ENCODE measurements at regions not wholly inside any gene's neighbourhood (a gene's known extent, or its start where the extent isn't known, plus 50 kb on each side); places are given as distances from the start of the nearest gene placed in this dataset.

- in situ Hi-C loops (cut with MboI): no loop called here
- no peaks in the 10 kb centered on the region for H3K9me3 ChIP-seq (replicated peaks; ENCODE audit: control insufficient read depth, insufficient read depth, low read depth, low read length)
- no peaks in the 10 kb centered on the region for H4K20me1 ChIP-seq (replicated peaks; ENCODE audit: control insufficient read depth, insufficient read depth, low read length)
- TF ChIP-seq ZSCAN32 (CRISPR knock-in tag; IDR thresholded peaks at IDR 0.05) (no peak), ZNF778 (CRISPR knock-in tag; IDR thresholded peaks at IDR 0.05) (no peak), GTF2A2 (tag; IDR thresholded peaks at IDR 0.05) (no peak)
- H3K79me2 ChIP-seq (ENCODE audit: control insufficient read depth, insufficient read depth, low read length): no peaks in the 10 kb centered on the region
- no peak overlapping the region for H3K4me3 ChIP-seq
- ChIA-PET CTCF (ENCODE audit: low intra/inter-chr PET ratio) (no interaction called here), POLR2A (no interaction called here)
- FAIRE-seq (no peak), DNase-seq (ENCODE audit: extremely low read depth in 1 of 4, low spot score in 3 of 4) (no peak), ATAC-seq (no peak)
- H3K9ac ChIP-seq (ENCODE audit: insufficient read depth in 1 of 2, low read depth in 2 of 2, low read length in 2 of 2): no peak overlapping the region
- WGBS (ENCODE audit: insufficient coverage, low coverage, missing lambda C conversion rate): 0% methylated on average over 1 of the region's 1 CpG
- H3K9me1 ChIP-seq (ENCODE audit: control insufficient read depth, insufficient read depth, low read length): no peaks in the 10 kb centered on the region
- no peaks in the 10 kb centered on the region for H3K27me3 ChIP-seq (ENCODE audit: control insufficient read depth in 2 of 2, insufficient read depth in 2 of 2, low read length in 2 of 2)
- no peaks in the 10 kb centered on the region for H3K4me1 ChIP-seq (replicated peaks in 1 of 2; ENCODE audit: control insufficient read depth in 2 of 2, insufficient read depth in 2 of 2, low read length in 2 of 2)
- BruUV-seq (replicated peaks): no TSS peak
- intact Hi-C loops (cut with micrococcal nuclease): no loop called here
- H3K36me3 ChIP-seq (ENCODE audit: control insufficient read depth, insufficient read depth, low read length): no peaks in the 10 kb centered on the region
- no peak overlapping the region for H3K27ac ChIP-seq (ENCODE audit: extremely low read depth, low read depth, low read length)
- no peak overlapping the region for H3K4me2 ChIP-seq (ENCODE audit: insufficient read depth, low read length)
- H2AFZ ChIP-seq (ENCODE audit: low read depth, low read length): no peak overlapping the region
These were observed 286.7 kb upstream of the GRIP1 start for GRCh38 chr12:66965621-66966020.

GRCh38 chr12:66971816-66972215, 292.9 kb upstream of the GRIP1 start:
- no TSS peak for BruUV-seq (replicated peaks)
- 8% methylated on average over 5 of the region's 5 CpGs for WGBS (ENCODE audit: insufficient coverage, low coverage, missing lambda C conversion rate)

More at GRCh38 chr12:66971816-66972215, 292.9 kb upstream of the GRIP1 start:
- no peak overlapping the region for H3K4me2 ChIP-seq (ENCODE audit: insufficient read depth, low read length)
- TF ChIP-seq DEAF1 (CRISPR knock-in tag; IDR thresholded peaks at IDR 0.05) (no peak), FUS (optimal IDR thresholded peaks at IDR 0.05; ENCODE audit: low read depth, low read length) (no peak), BRCA1 (IDR thresholded peaks at IDR 0.05) (no peak), BRCA1 (CRISPR knock-in tag; IDR thresholded peaks at IDR 0.05) (no peak), LCOR (CRISPR knock-in tag; IDR thresholded peaks at IDR 0.05) (no peak), GABPB2 (CRISPR knock-in tag; conservative IDR thresholded peaks at IDR 0.05) (no peak), HNRNPUL1 (IDR thresholded peaks at IDR 0.05; ENCODE audit: low read length) (no peak), ZNF449 (CRISPR knock-in tag; IDR thresholded peaks at IDR 0.05) (no peak), ZFP36 (IDR thresholded peaks at IDR 0.05; ENCODE audit: low read depth, low read length, partially characterized antibody) (no peak), ZNF274 (IDR thresholded peaks at IDR 0.05; ENCODE audit: borderline replicate concordance, low read depth, low read length) (no peak)
- H3K27ac ChIP-seq (ENCODE audit: extremely low read depth, low read depth, low read length): no peak overlapping the region
- no peak overlapping the region for H3K9ac ChIP-seq (ENCODE audit: insufficient read depth in 1 of 2, low read depth in 2 of 2, low read length in 2 of 2)
- H2AFZ ChIP-seq (ENCODE audit: low read depth, low read length): no peak overlapping the region
- H3K4me1 ChIP-seq (replicated peaks in 1 of 2; ENCODE audit: control insufficient read depth in 2 of 2, insufficient read depth in 2 of 2, low read length in 2 of 2): no peaks in the 10 kb centered on the region
- POLR2A ChIA-PET: no interaction called here
- no peaks in the 10 kb centered on the region for H4K20me1 ChIP-seq (replicated peaks; ENCODE audit: control insufficient read depth, insufficient read depth, low read length)
- ATAC-seq (no peak), FAIRE-seq (no peak), DNase-seq (ENCODE audit: extremely low read depth in 1 of 4, low spot score in 3 of 4) (no peak)
- intact Hi-C loops (cut with micrococcal nuclease) (no loop called here), in situ Hi-C loops (cut with MboI) (no loop called here)
- CTCF ChIA-PET (ENCODE audit: low intra/inter-chr PET ratio): no interaction called here
- H3K79me2 ChIP-seq (ENCODE audit: control insufficient read depth, insufficient read depth, low read length): no peaks in the 10 kb centered on the region
- H3K4me3 ChIP-seq: no peak overlapping the region
- H3K27me3 ChIP-seq (ENCODE audit: control insufficient read depth in 2 of 2, insufficient read depth in 2 of 2, low read length in 2 of 2): no peaks in the 10 kb centered on the region
- H3K36me3 ChIP-seq (ENCODE audit: control insufficient read depth, insufficient read depth, low read length): no peaks in the 10 kb centered on the region
- H3K9me3 ChIP-seq (replicated peaks; ENCODE audit: control insufficient read depth, insufficient read depth, low read depth, low read length): no peaks in the 10 kb centered on the region
- H3K9me1 ChIP-seq (ENCODE audit: control insufficient read depth, insufficient read depth, low read length): no peaks in the 10 kb centered on the region

Data from K562 (cell line).